ENCODE measurements at regions not wholly inside any gene's neighbourhood (a gene's known extent, or its start where the extent isn't known, plus 50 kb on each side); places are given as distances from the start of the nearest gene placed in this dataset.

GRCh38 chr21:25307489-25307888 lies 299.8 kb downstream of the MRPL39 start:
- Histone ChIP-seq H4K8ac (ENCODE audit: extremely low read depth, insufficient read depth, low read length) (no peak overlapping the region), H2BK120ac (replicated peaks; ENCODE audit: low read depth, low read length) (no peak overlapping the region), H2AK5ac (ENCODE audit: low read depth, low read length) (no peak overlapping the region), H2BK5ac (ENCODE audit: low read depth, low read length) (no peak overlapping the region), H4K20me1 (replicated peaks in 1 of 2; ENCODE audit: control insufficient read depth in 1 of 2, insufficient read depth in 2 of 2, low read length in 2 of 2) (no peaks in the 10 kb centered on the region), H3K27me3 (replicated peaks in 1 of 4; ENCODE audit: control insufficient read depth in 3 of 4, extremely low read depth in 1 of 4, insufficient read depth in 3 of 4, low read length in 3 of 4) (no peaks in the 10 kb centered on the region), H2BK15ac (ENCODE audit: low read length) (no peak overlapping the region), H3K36me3 (ENCODE audit: control insufficient read depth in 2 of 4, insufficient read depth in 4 of 4, low read length in 3 of 4) (no peaks in the 10 kb centered on the region), H3K23ac (ENCODE audit: insufficient read length) (no peak overlapping the region), H3K79me1 (ENCODE audit: low read depth, low read length) (no peaks in the 10 kb centered on the region), H3K56ac (replicated peaks; ENCODE audit: insufficient read length, low read depth, low read length) (no peak overlapping the region), H3K27ac (ENCODE audit: low read depth, low read length) (no peak overlapping the region), H3K14ac (ENCODE audit: insufficient read length) (no peak overlapping the region), H3K4me3 (ENCODE audit: extremely low read depth in 1 of 4, insufficient read depth in 2 of 4, low read depth in 3 of 4, low read length in 4 of 4) (no peak overlapping the region), H2AFZ (ENCODE audit: low read length) (no peak overlapping the region), H3K9ac (replicated peaks in 1 of 4; ENCODE audit: extremely low read depth in 1 of 4, low read depth in 3 of 4, low read length in 3 of 4) (no peak overlapping the region), H3K4me2 (ENCODE audit: insufficient read depth in 1 of 2, low read depth in 2 of 2, low read length in 2 of 2) (no peak overlapping the region), H3K4me1 (replicated peaks in 1 of 4; ENCODE audit: control insufficient read depth in 3 of 4, insufficient read depth in 4 of 4, low read length in 3 of 4) (no peaks in the 10 kb centered on the region), H4K5ac (ENCODE audit: insufficient read length, low read depth, low read length) (no peak overlapping the region), H2BK20ac (ENCODE audit: low read length) (no peak overlapping the region), H4K91ac (replicated peaks; ENCODE audit: insufficient read length, low read length) (no peak overlapping the region), H3K9me3 (ENCODE audit: insufficient read depth in 2 of 2, low read depth in 1 of 2, low read length in 1 of 2) (no peaks in the 10 kb centered on the region), H3K18ac (ENCODE audit: extremely low read depth, low read length) (no peak overlapping the region), H2BK12ac (ENCODE audit: low read depth, low read length) (no peak overlapping the region), H3K79me2 (ENCODE audit: control insufficient read depth in 1 of 2, insufficient read depth in 2 of 2, low read length in 2 of 2) (no peaks in the 10 kb centered on the region), H3K4ac (replicated peaks; ENCODE audit: insufficient read length, low read depth, low read length) (no peak overlapping the region), H3K23me2 (ENCODE audit: low read depth, low read length) (no peaks in the 10 kb centered on the region; the same call in 1 of the 2 replicates)
- FAIRE-seq (no peak), DNase-seq (ENCODE audit: low read depth in 1 of 2, low spot score in 2 of 2) (no peak)
- ChIA-PET POLR2A (ENCODE audit: partially characterized antibody) (no interaction called here), CTCF (ENCODE audit: partially characterized antibody) (no interaction called here)
- WGBS, 2 experiments (ENCODE audit: extremely low coverage in 1 of 2, insufficient coverage in 1 of 2, insufficient read length in 1 of 2, insufficient replicate concordance in 2 of 2, low coverage in 1 of 2, low lambda C conversion rate in 2 of 2, missing lambda C conversion rate in 1 of 2): 75% methylated on average over 1 of the region's 1 CpG; no CpG with 5 or more reads in 1 of the 2 experiments
- TF ChIP-seq RAD21 (IDR thresholded peaks at IDR 0.05 in 1 of 2, conservative IDR thresholded peaks at IDR 0.05 in 1 of 2; ENCODE audit: low read depth in 2 of 2, low read length in 2 of 2) (no peak), EP300 (IDR thresholded peaks at IDR 0.05; ENCODE audit: borderline replicate concordance in 1 of 2, low read depth in 2 of 2, low read length in 2 of 2) (no peak), TEAD4 (IDR thresholded peaks at IDR 0.05; ENCODE audit: low read depth, low read length) (no peak), KDM1A (IDR thresholded peaks at IDR 0.05; ENCODE audit: borderline replicate concordance, low read length) (no peak), BCL11A (IDR thresholded peaks at IDR 0.05; ENCODE audit: low read depth in 2 of 2, low read length in 2 of 2) (no peak), CTCF (IDR thresholded peaks at IDR 0.05; ENCODE audit: control extremely low read depth in 1 of 3, insufficient read depth in 1 of 3, low read depth in 1 of 3, low read length in 3 of 3) (no peak), E2F6 (IDR thresholded peaks at IDR 0.05) (no peak), YY1 (IDR thresholded peaks at IDR 0.05; ENCODE audit: low read depth, low read length) (no peak), HDAC2 (IDR thresholded peaks at IDR 0.05; ENCODE audit: borderline replicate concordance in 1 of 2, low read depth in 2 of 2, low read length in 2 of 2) (no peak), JUND (IDR thresholded peaks at IDR 0.05; ENCODE audit: low read length) (no peak), CHD2 (IDR thresholded peaks at IDR 0.05; ENCODE audit: low read length) (no peak)
